ENCODE measurements at regions not wholly inside any gene's neighbourhood (a gene's known extent, or its start where the extent isn't known, plus 50 kb on each side); places are given as distances from the start of the nearest gene placed in this dataset.

DNA sequence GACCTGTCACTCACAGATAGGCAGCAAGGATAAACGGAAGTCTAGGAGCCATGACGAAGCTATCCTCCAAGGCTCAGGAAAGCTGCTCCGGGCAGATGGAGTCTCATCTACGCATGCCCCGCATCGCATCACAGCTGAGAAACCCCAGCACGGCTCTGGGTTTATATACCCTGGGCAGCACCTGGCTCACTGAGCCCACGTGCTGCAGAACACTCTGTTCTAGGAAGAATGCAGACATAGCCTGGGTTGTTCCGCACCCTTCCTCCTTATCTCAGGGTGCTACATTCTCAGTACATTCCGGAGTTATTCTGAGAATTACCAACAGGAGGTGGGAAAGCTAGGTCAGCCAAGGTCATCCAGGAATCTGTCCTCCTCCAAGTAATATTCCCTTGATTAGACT lies 260.4 kb downstream of the CBLN4 start (continued):
- TF ChIP-seq, protein P1, sequence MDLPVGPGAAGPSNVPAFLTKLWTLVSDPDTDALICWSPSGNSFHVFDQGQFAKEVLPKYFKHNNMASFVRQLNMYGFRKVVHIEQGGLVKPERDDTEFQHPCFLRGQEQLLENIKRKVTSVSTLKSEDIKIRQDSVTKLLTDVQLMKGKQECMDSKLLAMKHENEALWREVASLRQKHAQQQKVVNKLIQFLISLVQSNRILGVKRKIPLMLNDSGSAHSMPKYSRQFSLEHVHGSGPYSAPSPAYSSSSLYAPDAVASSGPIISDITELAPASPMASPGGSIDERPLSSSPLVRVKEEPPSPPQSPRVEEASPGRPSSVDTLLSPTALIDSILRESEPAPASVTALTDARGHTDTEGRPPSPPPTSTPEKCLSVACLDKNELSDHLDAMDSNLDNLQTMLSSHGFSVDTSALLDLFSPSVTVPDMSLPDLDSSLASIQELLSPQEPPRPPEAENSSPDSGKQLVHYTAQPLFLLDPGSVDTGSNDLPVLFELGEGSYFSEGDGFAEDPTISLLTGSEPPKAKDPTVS (IDR thresholded peaks at IDR 0.05; ENCODE audit: low read depth, low read length) = no peak
- TF ChIP-seq BACH1 (IDR thresholded peaks at IDR 0.05; ENCODE audit: borderline replicate concordance) = no peak
- no peak for TF ChIP-seq RBBP5 (conservative IDR thresholded peaks at IDR 0.05)
- TF ChIP-seq FOXK2 (IDR thresholded peaks at IDR 0.05) = no peak
- TF ChIP-seq SMAD1 (IDR thresholded peaks at IDR 0.05; ENCODE audit: low read depth, partially characterized antibody) = no peak
- TF ChIP-seq PML (IDR thresholded peaks at IDR 0.05; ENCODE audit: low read length) = no peak
- TF ChIP-seq, protein P2, sequence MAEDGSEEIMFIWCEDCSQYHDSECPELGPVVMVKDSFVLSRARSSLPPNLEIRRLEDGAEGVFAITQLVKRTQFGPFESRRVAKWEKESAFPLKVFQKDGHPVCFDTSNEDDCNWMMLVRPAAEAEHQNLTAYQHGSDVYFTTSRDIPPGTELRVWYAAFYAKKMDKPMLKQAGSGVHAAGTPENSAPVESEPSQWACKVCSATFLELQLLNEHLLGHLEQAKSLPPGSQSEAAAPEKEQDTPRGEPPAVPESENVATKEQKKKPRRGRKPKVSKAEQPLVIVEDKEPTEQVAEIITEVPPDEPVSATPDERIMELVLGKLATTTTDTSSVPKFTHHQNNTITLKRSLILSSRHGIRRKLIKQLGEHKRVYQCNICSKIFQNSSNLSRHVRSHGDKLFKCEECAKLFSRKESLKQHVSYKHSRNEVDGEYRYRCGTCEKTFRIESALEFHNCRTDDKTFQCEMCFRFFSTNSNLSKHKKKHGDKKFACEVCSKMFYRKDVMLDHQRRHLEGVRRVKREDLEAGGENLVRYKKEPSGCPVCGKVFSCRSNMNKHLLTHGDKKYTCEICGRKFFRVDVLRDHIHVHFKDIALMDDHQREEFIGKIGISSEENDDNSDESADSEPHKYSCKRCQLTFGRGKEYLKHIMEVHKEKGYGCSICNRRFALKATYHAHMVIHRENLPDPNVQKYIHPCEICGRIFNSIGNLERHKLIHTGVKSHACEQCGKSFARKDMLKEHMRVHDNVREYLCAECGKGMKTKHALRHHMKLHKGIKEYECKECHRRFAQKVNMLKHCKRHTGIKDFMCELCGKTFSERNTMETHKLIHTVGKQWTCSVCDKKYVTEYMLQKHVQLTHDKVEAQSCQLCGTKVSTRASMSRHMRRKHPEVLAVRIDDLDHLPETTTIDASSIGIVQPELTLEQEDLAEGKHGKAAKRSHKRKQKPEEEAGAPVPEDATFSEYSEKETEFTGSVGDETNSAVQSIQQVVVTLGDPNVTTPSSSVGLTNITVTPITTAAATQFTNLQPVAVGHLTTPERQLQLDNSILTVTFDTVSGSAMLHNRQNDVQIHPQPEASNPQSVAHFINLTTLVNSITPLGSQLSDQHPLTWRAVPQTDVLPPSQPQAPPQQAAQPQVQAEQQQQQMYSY (CRISPR knock-in tag; IDR thresholded peaks at IDR 0.05) = no peak

- intact Hi-C loops (cut with micrococcal nuclease; ENCODE audit: unreplicated experiment) = no loop called here
- no peak for TF ChIP-seq POLR2AphosphoS2 (IDR thresholded peaks at IDR 0.05; ENCODE audit: low read depth, low read length)
- TF ChIP-seq CHD4 (IDR thresholded peaks at IDR 0.05) = no peak
- no peak for TF ChIP-seq TARDBP (IDR thresholded peaks at IDR 0.05; ENCODE audit: borderline replicate concordance)
- TF ChIP-seq, protein P3, sequence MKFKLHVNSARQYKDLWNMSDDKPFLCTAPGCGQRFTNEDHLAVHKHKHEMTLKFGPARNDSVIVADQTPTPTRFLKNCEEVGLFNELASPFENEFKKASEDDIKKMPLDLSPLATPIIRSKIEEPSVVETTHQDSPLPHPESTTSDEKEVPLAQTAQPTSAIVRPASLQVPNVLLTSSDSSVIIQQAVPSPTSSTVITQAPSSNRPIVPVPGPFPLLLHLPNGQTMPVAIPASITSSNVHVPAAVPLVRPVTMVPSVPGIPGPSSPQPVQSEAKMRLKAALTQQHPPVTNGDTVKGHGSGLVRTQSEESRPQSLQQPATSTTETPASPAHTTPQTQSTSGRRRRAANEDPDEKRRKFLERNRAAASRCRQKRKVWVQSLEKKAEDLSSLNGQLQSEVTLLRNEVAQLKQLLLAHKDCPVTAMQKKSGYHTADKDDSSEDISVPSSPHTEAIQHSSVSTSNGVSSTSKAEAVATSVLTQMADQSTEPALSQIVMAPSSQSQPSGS (IDR thresholded peaks at IDR 0.05; ENCODE audit: low read length) = no peak
- TF ChIP-seq, protein P4, sequence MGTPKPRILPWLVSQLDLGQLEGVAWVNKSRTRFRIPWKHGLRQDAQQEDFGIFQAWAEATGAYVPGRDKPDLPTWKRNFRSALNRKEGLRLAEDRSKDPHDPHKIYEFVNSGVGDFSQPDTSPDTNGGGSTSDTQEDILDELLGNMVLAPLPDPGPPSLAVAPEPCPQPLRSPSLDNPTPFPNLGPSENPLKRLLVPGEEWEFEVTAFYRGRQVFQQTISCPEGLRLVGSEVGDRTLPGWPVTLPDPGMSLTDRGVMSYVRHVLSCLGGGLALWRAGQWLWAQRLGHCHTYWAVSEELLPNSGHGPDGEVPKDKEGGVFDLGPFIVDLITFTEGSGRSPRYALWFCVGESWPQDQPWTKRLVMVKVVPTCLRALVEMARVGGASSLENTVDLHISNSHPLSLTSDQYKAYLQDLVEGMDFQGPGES (IDR thresholded peaks at IDR 0.05) = no peak
- TF ChIP-seq JUND (IDR thresholded peaks at IDR 0.05; ENCODE audit: low read depth, low read length) = no peak
- no peak for TF ChIP-seq CBFB (IDR thresholded peaks at IDR 0.05; ENCODE audit: low read depth)
Measured at GRCh38 chr20:55741801-55742200, 263.5 kb downstream of the CBLN4 start.

More at GRCh38 chr20:55741801-55742200, 263.5 kb downstream of the CBLN4 start:
- Histone ChIP-seq H3K4me3 (no peak overlapping the region), H3K27ac (ENCODE audit: control insufficient read depth, insufficient read depth) (no peak overlapping the region), H3K79me2 (ENCODE audit: control insufficient read depth, insufficient read depth, low read length) (no peaks in the 10 kb centered on the region), H3K4me1 (ENCODE audit: control insufficient read depth, insufficient read depth, low read length) (no peaks in the 10 kb centered on the region), H3K36me3 (ENCODE audit: control insufficient read depth in 2 of 2, insufficient read depth in 2 of 2, low read length in 1 of 2) (no peaks in the 10 kb centered on the region), H3K9ac (ENCODE audit: control insufficient read depth, insufficient read depth, low read length) (no peak overlapping the region), H3K9me3 (replicated peaks; ENCODE audit: control insufficient read depth, insufficient read depth, low read length) (no peaks in the 10 kb centered on the region), H3K4me2 (ENCODE audit: control insufficient read depth, insufficient read depth) (no peak overlapping the region), H2AFZ (ENCODE audit: control insufficient read depth, low read depth, low read length) (no peak overlapping the region), H3K27me3 (replicated peaks in 1 of 2; ENCODE audit: control insufficient read depth in 2 of 2, insufficient read depth in 2 of 2, low read length in 1 of 2) (no peaks in the 10 kb centered on the region), H4K20me1 (ENCODE audit: control insufficient read depth, insufficient read depth) (no peaks in the 10 kb centered on the region)
- SMC1A ChIA-PET (ENCODE audit: uncharacterized antibody, unreplicated experiment) = no interaction called here
- in situ Hi-C loops (cut with MboI) = no loop called here
- WGBS (ENCODE audit: insufficient coverage, insufficient replicate concordance, low lambda C conversion rate, missing lambda C conversion rate) = 18% methylated on average over 3 of the region's 3 CpGs
- ATAC-seq (no peak), DNase-seq (ENCODE audit: low read depth, low spot score) (no peak), FAIRE-seq (no peak)
- CTCF ChIA-PET = no interaction called here
- BruUV-seq (replicated peaks) = no TSS peak
- POLR2A ChIA-PET = no interaction called here
- RAD21 ChIA-PET (ENCODE audit: unreplicated experiment) = no interaction called here

Data from GM12878 (cell line).